Ecto neural progenitor cell (in vitro differentiated cells): ENCODE measurements at regions not wholly inside any gene's neighbourhood (a gene's known extent, or its start where the extent isn't known, plus 50 kb on each side); places are given as distances from the start of the nearest gene placed in this dataset.
"Not testable (repeated sequence)": the region's sequence is repeated elsewhere in the genome, so short reads cannot be mapped to it uniquely, and the experiment has no call there.

Experiments used
- DNase-seq: peaks from one replicate; pipeline ENCODE4 v3.0.0-alpha.2; 2018; ENCODE audit warnings: low spot score

GRCh38 chr5:58294598-58295305 is 165.1 kb downstream of the PLK2 start:
- DNase-seq = no peak

- not testable (repeated sequence) for DNase-seq
Measured at GRCh38 chr5:58288275-58288674, 171.6 kb downstream of the PLK2 start.

GRCh38 chr5:58286741-58287140 is 173.1 kb downstream of the PLK2 start:
- no peak for DNase-seq

- DNase-seq = no peak
Measured at GRCh38 chr5:58285900-58286299, 174.0 kb downstream of the PLK2 start.

- DNase-seq = no peak
Measured at GRCh38 chr5:58284886-58285285, 175.0 kb downstream of the PLK2 start.

- DNase-seq = no peak
Measured at GRCh38 chr5:58281189-58281588, 178.7 kb downstream of the PLK2 start.

GRCh38 chr5:58279259-58279658 is 180.6 kb downstream of the PLK2 start:
- no peak for DNase-seq

- DNase-seq = no peak
Measured at GRCh38 chr5:58276431-58276830, 183.5 kb downstream of the PLK2 start.

- no peak for DNase-seq
Measured at GRCh38 chr5:58275516-58275915, 184.4 kb downstream of the PLK2 start.

- DNase-seq = no peak
Measured at GRCh38 chr5:58274191-58274590, 185.7 kb downstream of the PLK2 start.

- DNase-seq = no peak
Measured at GRCh38 chr5:58273711-58274110, 186.2 kb downstream of the PLK2 start.

- no peak for DNase-seq
Measured at GRCh38 chr5:58268268-58268667, 191.6 kb downstream of the PLK2 start.

GRCh38 chr5:58266402-58266801 is 193.5 kb downstream of the PLK2 start:
- no peak for DNase-seq

- no peak for DNase-seq
Measured at GRCh38 chr5:58265246-58265930, 194.5 kb downstream of the PLK2 start.

- no peak for DNase-seq
Measured at GRCh38 chr5:58264276-58264675, 195.6 kb downstream of the PLK2 start.

GRCh38 chr5:58263296-58263695 is 196.6 kb downstream of the PLK2 start:
- no peak for DNase-seq

- DNase-seq = no peak
Measured at GRCh38 chr5:58262226-58262625, 197.7 kb downstream of the PLK2 start.

GRCh38 chr5:58261605-58262004 is 198.3 kb downstream of the PLK2 start:
- DNase-seq = no peak

- DNase-seq = no peak
Measured at GRCh38 chr5:58260243-58260642, 199.6 kb downstream of the PLK2 start.

GRCh38 chr5:58259685-58260152 is 200.2 kb downstream of the PLK2 start:
- no peak for DNase-seq

GRCh38 chr5:58258984-58259684 is 200.8 kb downstream of the PLK2 start:
- no peak for DNase-seq

- DNase-seq = no peak
Measured at GRCh38 chr5:58255970-58256369, 203.9 kb downstream of the PLK2 start.

GRCh38 chr5:58255386-58255785 is 204.5 kb downstream of the PLK2 start:
- no peak for DNase-seq
